GM12878 (cell line): ENCODE measurements at regions not wholly inside any gene's neighbourhood (a gene's known extent, or its start where the extent isn't known, plus 50 kb on each side); places are given as distances from the start of the nearest gene placed in this dataset.
A peak's percentile ranks its signal among the peaks of the same experiment; 100 is the strongest.

Experiments used
- ATAC-seq: fragments of 200-7000 bp; cut with Tn5 transposase; 3 replicates; pipeline ENCODE4 v1.9.1; 2020; ENCODE audit warnings: mild to moderate bottlenecking, moderate library complexity
- BruUV-seq: library from RNA; stranded (reverse); fragments of 400-500 nt; replicated peaks from 2 replicates; lab custom pipeline; 2021; lab: Mats Ljungman, UMichigan
- CTCF ChIA-PET: fragments of 300-600 bp; sonication (Branson Sonifier 250); formaldehyde crosslinking; extraction: SDS; loops from one replicate; lab custom pipeline; 2021; ENCODE audit warnings: inconsistent platforms; lab: Yijun Ruan, JAX
- POLR2A ChIA-PET: fragments of 350-600 bp; formaldehyde crosslinking; extraction: SDS; loops from one replicate; lab custom pipeline; 2021; ENCODE audit warnings: inconsistent platforms; lab: Charles Lee
- RAD21 ChIA-PET: fragments of 300-600 bp; sonication (Branson Sonifier 250); formaldehyde crosslinking; loops from one replicate; lab custom pipeline; 2023; ENCODE audit warnings: antibody characterized with exemption; ENCODE audit not compliant: unreplicated experiment; lab: Charles Lee
- SMC1A ChIA-PET: fragments of 300-600 bp; sonication (Branson Sonifier 250); formaldehyde crosslinking; loops from one replicate; lab custom pipeline; 2023; ENCODE audit not compliant: unreplicated experiment, uncharacterized antibody; lab: Charles Lee
- DNase-seq: peaks from one replicate; pipeline ENCODE4 v3.0.0-alpha.2; 2011; ENCODE audit warnings: low read depth, low spot score
- FAIRE-seq: peaks from 3 replicates; lab custom pipeline; 2011; peaks lifted over from hg19 to GRCh38; lab: Jason Lieb, UNC
- H2AFZ ChIP-seq: 2 replicates; pipeline ENCODE4 v1.6.0; 2011; ENCODE audit warnings: low read depth, low read length, control low read depth; ENCODE audit not compliant: control insufficient read depth
- H3K27ac ChIP-seq: 2 replicates; pipeline ENCODE4 v1.5.1; 2011; ENCODE audit warnings: control low read depth; ENCODE audit not compliant: control insufficient read depth, insufficient read depth
- H3K27me3 ChIP-seq, 2 experiments: replicated peaks in 1 of 2; 2 replicates each; pipeline versions ENCODE4 v1.6.0 to v1.6.1; 2011; ENCODE audit warnings: low read length in 1 of 2; ENCODE audit not compliant: control insufficient read depth in 2 of 2, insufficient read depth in 2 of 2
- H3K36me3 ChIP-seq, 2 experiments: 2 replicates each; pipeline ENCODE4 v1.5.1; 2011; ENCODE audit warnings: low read length in 1 of 2; ENCODE audit not compliant: control insufficient read depth in 2 of 2, insufficient read depth in 2 of 2
- H3K4me1 ChIP-seq: 2 replicates; pipeline ENCODE4 v1.6.1; 2011; ENCODE audit warnings: mild to moderate bottlenecking, low read length, moderate library complexity, mixed read lengths; ENCODE audit not compliant: control insufficient read depth, insufficient read depth
- H3K4me2 ChIP-seq: 2 replicates; pipeline ENCODE4 v1.6.0; 2011; ENCODE audit warnings: control low read depth; ENCODE audit not compliant: control insufficient read depth, insufficient read depth
- H3K4me3 ChIP-seq: fragments of 200-600 bp; sonication (generic); 2 replicates; pipeline ENCODE4 v1.5.1; 2016
- H3K79me2 ChIP-seq: 2 replicates; pipeline ENCODE4 v1.6.0; 2011; ENCODE audit warnings: low read length; ENCODE audit not compliant: control insufficient read depth, insufficient read depth
- H3K9ac ChIP-seq: 2 replicates; pipeline ENCODE4 v1.8.0; 2011; ENCODE audit warnings: low read length, control low read depth, mixed read lengths; ENCODE audit not compliant: control insufficient read depth, insufficient read depth
- H3K9me3 ChIP-seq: replicated peaks from 3 replicates; pipeline ENCODE4 v1.5.1; 2011; ENCODE audit warnings: mild to moderate bottlenecking, low read length; ENCODE audit not compliant: control insufficient read depth, insufficient read depth
- H4K20me1 ChIP-seq: 2 replicates; pipeline ENCODE4 v1.6.0; 2011; ENCODE audit not compliant: control insufficient read depth, insufficient read depth
- BACH1 ChIP-seq: fragments of 450-650 bp; IDR thresholded peaks from 2 replicates; pipeline ENCODE4 v1.6.1; 2017; ENCODE audit warnings: mild to moderate bottlenecking, borderline replicate concordance
- BHLHE40 ChIP-seq, 2 experiments: fragments of 450-650 bp in 1 of 2; IDR thresholded peaks; 2 replicates each; pipeline ENCODE4 v1.6.1; 2011 to 2017; ENCODE audit warnings: low read depth in 2 of 2, borderline replicate concordance in 1 of 2, improper control_type of control experiment in 1 of 2, low read length in 1 of 2, mild to moderate bottlenecking in 1 of 2
- CREM ChIP-seq: IDR thresholded peaks from 2 replicates; pipeline ENCODE4 v1.6.1; 2014; ENCODE audit warnings: antibody characterized with exemption, low read depth
- EP300 ChIP-seq, 2 experiments: fragments of 150-350 bp in 1 of 2; IDR thresholded peaks; 2 replicates each; pipeline ENCODE4 v1.6.1; 2011 to 2012; ENCODE audit warnings: low read depth in 2 of 2, low read length in 2 of 2, borderline replicate concordance in 1 of 2, improper control_type of control experiment in 1 of 2, inconsistent platforms in 1 of 2; ENCODE audit not compliant: control insufficient read depth in 1 of 2
- ETV6 ChIP-seq, 2 experiments: fragments of 450-650 bp in 1 of 2; IDR thresholded peaks in 1 of 2; conservative IDR thresholded peaks in 1 of 2; 2 replicates each; pipeline ENCODE4 v1.6.1; 2014; ENCODE audit warnings: antibody characterized with exemption in 1 of 2, borderline replicate concordance in 1 of 2, low read depth in 1 of 2, mild to moderate bottlenecking in 1 of 2, moderate library complexity in 1 of 2
- GABPA ChIP-seq: IDR thresholded peaks from 2 replicates; pipeline ENCODE4 v1.6.1; 2014; ENCODE audit warnings: antibody characterized with exemption, low read depth, mild to moderate bottlenecking, inconsistent platforms
- MEF2A ChIP-seq: IDR thresholded peaks from 2 replicates; pipeline ENCODE4 v1.6.1; 2011; ENCODE audit warnings: low read depth, mild to moderate bottlenecking, low read length, moderate library complexity; ENCODE audit not compliant: insufficient read depth
- MTA2 ChIP-seq: fragments of 450-650 bp; IDR thresholded peaks from 2 replicates; pipeline ENCODE4 v1.6.1; 2016; ENCODE audit warnings: low read depth, mild to moderate bottlenecking, moderate library complexity
- MYC ChIP-seq: IDR thresholded peaks from 2 replicates; pipeline ENCODE4 v1.6.1; 2011; ENCODE audit warnings: mild to moderate bottlenecking, low read length, moderate library complexity, inconsistent platforms; ENCODE audit not compliant: insufficient read depth, insufficient replicate concordance, insufficient read length, severe bottlenecking
- NFIC ChIP-seq: IDR thresholded peaks from 2 replicates; pipeline ENCODE4 v1.6.1; 2012; ENCODE audit warnings: low read depth, mild to moderate bottlenecking, inconsistent platforms, low read length, moderate library complexity
- POLR2A ChIP-seq: IDR thresholded peaks from 2 replicates; pipeline ENCODE4 v1.6.1; 2011; ENCODE audit warnings: low read depth, mild to moderate bottlenecking, low read length
- SUPT20H ChIP-seq: IDR thresholded peaks from 2 replicates; pipeline ENCODE4 v1.6.1; 2011; ENCODE audit warnings: low read depth, mild to moderate bottlenecking, low read length, moderate library complexity, borderline replicate concordance; ENCODE audit not compliant: control insufficient read depth
- ZBED1 ChIP-seq: IDR thresholded peaks from 2 replicates; pipeline ENCODE4 v1.6.1; 2016; ENCODE audit warnings: borderline replicate concordance
- ZNF274 ChIP-seq: IDR thresholded peaks from one replicate; pipeline ENCODE4 v1.8.0; 2011; ENCODE audit not compliant: insufficient read length, insufficient read depth
- WGBS: methylation state at CpG from one replicate; pipeline ENCODE4 v1.1.6; 2016; ENCODE audit warnings: low lambda C conversion rate; ENCODE audit not compliant: insufficient replicate concordance, insufficient coverage; ENCODE audit errors: missing lambda C conversion rate; 5-methylcytosine and 5-hydroxymethylcytosine counted together
- in situ Hi-C: fragments of 300-500 bp; cut with MboI; formaldehyde crosslinking; loops from 9 replicates; pipeline ENCODE4 v1.14.3; 2018; ENCODE audit warnings: mixed read lengths
- intact Hi-C: fragments of 100-400 bp; cut with micrococcal nuclease; formaldehyde crosslinking; loops from one replicate; pipeline ENCODE4 v1.14.2; 2022; ENCODE audit not compliant: unreplicated experiment
- TF ChIP-seq, protein P1 (sequence below): IDR thresholded peaks from 2 replicates; pipeline ENCODE4 v1.6.1; 2011; ENCODE audit warnings: mild to moderate bottlenecking, low read depth, low read length, moderate library complexity; ENCODE audit not compliant: insufficient replicate concordance
- TF ChIP-seq, protein P2 (sequence below): IDR thresholded peaks from 2 replicates; pipeline ENCODE4 v1.6.1; 2011; ENCODE audit warnings: low read depth, low read length, improper control_type of control experiment, borderline replicate concordance
- TF ChIP-seq, protein P3 (sequence below): fragments of 450-650 bp; IDR thresholded peaks from 2 replicates; pipeline ENCODE4 v1.6.1; 2017; ENCODE audit warnings: mild to moderate bottlenecking
- TF ChIP-seq, protein P4 (sequence below): fragments of 450-650 bp; IDR thresholded peaks from 2 replicates; pipeline ENCODE4 v1.6.1; 2016; ENCODE audit warnings: mild to moderate bottlenecking

DNA sequence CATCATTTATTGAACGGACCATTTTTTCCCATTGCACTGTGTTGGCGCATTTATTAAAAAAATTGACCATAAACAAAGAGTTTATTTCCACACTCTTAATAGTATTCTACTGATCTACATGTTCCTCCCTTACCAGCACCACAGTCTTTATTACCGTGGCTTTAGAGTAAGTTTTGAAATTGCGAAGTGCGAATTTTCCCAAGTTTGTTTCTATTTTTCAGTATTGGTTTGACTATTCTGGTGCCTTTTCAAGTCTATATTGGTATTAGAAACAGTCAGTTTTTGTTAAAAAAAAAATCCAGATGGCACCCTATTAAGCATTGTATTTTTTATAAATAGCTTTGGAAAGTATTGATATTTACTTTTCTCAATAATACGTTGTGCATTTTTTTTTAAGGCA is 795.1 kb upstream of the HS6ST1 start:
- no peaks in the 10 kb centered on the region for H3K79me2 ChIP-seq
- ATAC-seq: peak; percentile 72
- TF ChIP-seq, protein P1, sequence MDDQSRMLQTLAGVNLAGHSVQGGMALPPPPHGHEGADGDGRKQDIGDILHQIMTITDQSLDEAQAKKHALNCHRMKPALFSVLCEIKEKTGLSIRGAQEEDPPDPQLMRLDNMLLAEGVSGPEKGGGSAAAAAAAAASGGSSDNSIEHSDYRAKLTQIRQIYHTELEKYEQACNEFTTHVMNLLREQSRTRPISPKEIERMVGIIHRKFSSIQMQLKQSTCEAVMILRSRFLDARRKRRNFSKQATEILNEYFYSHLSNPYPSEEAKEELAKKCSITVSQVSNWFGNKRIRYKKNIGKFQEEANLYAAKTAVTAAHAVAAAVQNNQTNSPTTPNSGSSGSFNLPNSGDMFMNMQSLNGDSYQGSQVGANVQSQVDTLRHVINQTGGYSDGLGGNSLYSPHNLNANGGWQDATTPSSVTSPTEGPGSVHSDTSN: no peak
- no peak for TF ChIP-seq ZNF274
- peak; percentile 95 for TF ChIP-seq NFIC
- TF ChIP-seq BHLHE40 (IDR thresholded peaks at IDR 0.05; ENCODE audit: borderline replicate concordance in 1 of 2, low read depth in 2 of 2, low read length in 1 of 2): no peak
- TF ChIP-seq EP300 (IDR thresholded peaks at IDR 0.05; ENCODE audit: borderline replicate concordance in 1 of 2, control insufficient read depth in 1 of 2, low read depth in 2 of 2, low read length in 2 of 2): 0 out of 4 replicates have a peak, but pooled peaks of 1 of the 2 experiments have one; percentile 6
- TF ChIP-seq, protein P2, sequence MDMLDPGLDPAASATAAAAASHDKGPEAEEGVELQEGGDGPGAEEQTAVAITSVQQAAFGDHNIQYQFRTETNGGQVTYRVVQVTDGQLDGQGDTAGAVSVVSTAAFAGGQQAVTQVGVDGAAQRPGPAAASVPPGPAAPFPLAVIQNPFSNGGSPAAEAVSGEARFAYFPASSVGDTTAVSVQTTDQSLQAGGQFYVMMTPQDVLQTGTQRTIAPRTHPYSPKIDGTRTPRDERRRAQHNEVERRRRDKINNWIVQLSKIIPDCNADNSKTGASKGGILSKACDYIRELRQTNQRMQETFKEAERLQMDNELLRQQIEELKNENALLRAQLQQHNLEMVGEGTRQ: no peak
- TF ChIP-seq ETV6 (conservative IDR thresholded peaks at IDR 0.05 in 1 of 2, IDR thresholded peaks at IDR 0.05 in 1 of 2; ENCODE audit: borderline replicate concordance in 1 of 2, low read depth in 1 of 2): no peak
- TF ChIP-seq POLR2A: no peak
- TF ChIP-seq, protein P3, sequence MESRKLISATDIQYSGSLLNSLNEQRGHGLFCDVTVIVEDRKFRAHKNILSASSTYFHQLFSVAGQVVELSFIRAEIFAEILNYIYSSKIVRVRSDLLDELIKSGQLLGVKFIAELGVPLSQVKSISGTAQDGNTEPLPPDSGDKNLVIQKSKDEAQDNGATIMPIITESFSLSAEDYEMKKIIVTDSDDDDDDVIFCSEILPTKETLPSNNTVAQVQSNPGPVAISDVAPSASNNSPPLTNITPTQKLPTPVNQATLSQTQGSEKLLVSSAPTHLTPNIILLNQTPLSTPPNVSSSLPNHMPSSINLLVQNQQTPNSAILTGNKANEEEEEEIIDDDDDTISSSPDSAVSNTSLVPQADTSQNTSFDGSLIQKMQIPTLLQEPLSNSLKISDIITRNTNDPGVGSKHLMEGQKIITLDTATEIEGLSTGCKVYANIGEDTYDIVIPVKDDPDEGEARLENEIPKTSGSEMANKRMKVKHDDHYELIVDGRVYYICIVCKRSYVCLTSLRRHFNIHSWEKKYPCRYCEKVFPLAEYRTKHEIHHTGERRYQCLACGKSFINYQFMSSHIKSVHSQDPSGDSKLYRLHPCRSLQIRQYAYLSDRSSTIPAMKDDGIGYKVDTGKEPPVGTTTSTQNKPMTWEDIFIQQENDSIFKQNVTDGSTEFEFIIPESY: no peak
- TF ChIP-seq ZBED1: peak; percentile 24; the same call in 1 of the 2 replicates
- TF ChIP-seq MEF2A: peak; percentile 80
- no peak for TF ChIP-seq MYC
- TF ChIP-seq GABPA: 0 out of 2 replicates have a peak, but pooled peaks have one; percentile 31
- TF ChIP-seq MTA2: peak; percentile 56; the same call in 1 of the 2 replicates
- no peak for TF ChIP-seq SUPT20H
- TF ChIP-seq BACH1: no peak
- peak; percentile 47; the same call in 1 of the 2 replicates for TF ChIP-seq CREM
- TF ChIP-seq, protein P4, sequence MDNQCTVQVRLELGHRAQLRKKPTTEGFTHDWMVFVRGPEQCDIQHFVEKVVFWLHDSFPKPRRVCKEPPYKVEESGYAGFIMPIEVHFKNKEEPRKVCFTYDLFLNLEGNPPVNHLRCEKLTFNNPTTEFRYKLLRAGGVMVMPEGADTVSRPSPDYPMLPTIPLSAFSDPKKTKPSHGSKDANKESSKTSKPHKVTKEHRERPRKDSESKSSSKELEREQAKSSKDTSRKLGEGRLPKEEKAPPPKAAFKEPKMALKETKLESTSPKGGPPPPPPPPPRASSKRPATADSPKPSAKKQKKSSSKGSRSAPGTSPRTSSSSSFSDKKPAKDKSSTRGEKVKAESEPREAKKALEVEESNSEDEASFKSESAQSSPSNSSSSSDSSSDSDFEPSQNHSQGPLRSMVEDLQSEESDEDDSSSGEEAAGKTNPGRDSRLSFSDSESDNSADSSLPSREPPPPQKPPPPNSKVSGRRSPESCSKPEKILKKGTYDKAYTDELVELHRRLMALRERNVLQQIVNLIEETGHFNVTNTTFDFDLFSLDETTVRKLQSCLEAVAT: no peak

More for the DNA sequence above, 795.1 kb upstream of the HS6ST1 start:
- Histone ChIP-seq H3K4me3 (no peak overlapping the region), H3K4me2 (no peak overlapping the region), H3K27ac (peak overlapping the region; percentile 58; the same call in 1 of the 2 replicates), H3K27me3 (no peaks in the 10 kb centered on the region), H3K36me3 (no peaks in the 10 kb centered on the region), H3K9me3 (no peaks in the 10 kb centered on the region; the same call in 2 of the 3 replicates), H3K4me1 (peaks cover 7% of the 10 kb centered on the region), H2AFZ (peak overlapping the region; percentile 56), H3K9ac (no peak overlapping the region), H4K20me1 (no peaks in the 10 kb centered on the region)
- no TSS peak for BruUV-seq
- ChIA-PET CTCF (interaction anchor here (0.6 to 1.5 kb wide), 3 partner anchors 9 to 54 kb away, joined by 3 to 4 read pairs (median 3); no protein-coding TSS in a partner anchor), POLR2A (no interaction called here), RAD21 (interaction anchor here (1.0 kb wide), 1 partner anchor 386 kb away, joined by 3 read pairs; no protein-coding TSS in a partner anchor), SMC1A (interaction anchor here (0.7 to 1.2 kb wide), 8 partner anchors 16 to 1587 kb away, joined by 3 to 4 read pairs (median 4); partner anchors contain the start of gene IWS1)
- FAIRE-seq: peak; percentile 18
- DNase-seq: no peak
- intact Hi-C loops (no loop called here), in situ Hi-C loops (no loop called here)
- WGBS: 49% methylated on average over 6 of the region's 6 CpGs
